Uterus (tissue), 2 donors: ENCODE measurements at regions not wholly inside any gene's neighbourhood (a gene's known extent, or its start where the extent isn't known, plus 50 kb on each side); places are given as distances from the start of the nearest gene placed in this dataset.

ENCODE experiments used
- POLR2A ChIP-seq, 2 donors: fragments of 450-650 bp; IDR thresholded peaks; one replicate each; pipeline ENCODE4 v1.6.1; 2016; ENCODE audit warnings: antibody characterized with exemption in 2 of 2, mild to moderate bottlenecking in 1 of 2, moderate library complexity in 1 of 2
- TF ChIP-seq, protein P1 (sequence below), 4 experiments: fragments of 200-600 bp in 2 of 4; fragments of 450-650 bp in 2 of 4; sonication (generic) in 2 of 4; IDR thresholded peaks; one replicate each; pipeline ENCODE4 v1.5.1; 2016 to 2019; ENCODE audit warnings: antibody characterized with exemption in 4 of 4, mild to moderate bottlenecking in 2 of 4, moderate library complexity in 1 of 4

DNA sequence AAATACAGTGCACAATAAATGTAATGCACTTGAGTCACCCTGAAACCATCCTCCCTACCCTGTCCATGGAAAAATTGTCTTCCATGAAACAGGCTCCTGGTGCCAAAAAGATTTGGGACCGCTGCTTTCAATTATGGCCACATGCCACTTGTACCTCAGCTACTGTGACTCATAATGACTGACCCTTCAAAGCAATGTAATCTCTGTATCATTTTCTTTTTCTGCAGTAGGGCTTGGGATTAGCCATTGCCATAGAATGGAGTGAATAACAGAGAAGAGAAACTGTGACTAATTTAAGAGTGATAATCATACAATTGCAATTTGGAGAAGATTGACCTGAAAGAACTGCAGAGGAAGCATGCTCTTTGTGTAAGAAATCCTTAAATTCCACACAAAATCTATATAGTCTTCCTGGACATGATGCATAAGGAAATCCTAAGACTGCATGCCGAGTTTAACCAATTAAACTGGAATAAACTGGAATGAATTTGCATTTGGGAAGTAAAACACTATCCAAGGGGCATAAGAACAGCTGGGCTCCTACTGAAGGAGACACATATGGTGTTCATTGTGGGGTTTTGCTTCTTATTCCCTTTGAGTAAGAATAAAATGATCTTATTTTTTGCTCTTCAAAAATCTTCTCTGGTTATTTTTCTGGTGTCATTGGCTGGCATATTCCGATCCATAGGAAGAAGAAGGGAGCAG is 59.5 kb upstream of the SLC7A1 start:
- no peak for TF ChIP-seq POLR2A (IDR thresholded peaks at IDR 0.05)
- TF ChIP-seq, protein P1, sequence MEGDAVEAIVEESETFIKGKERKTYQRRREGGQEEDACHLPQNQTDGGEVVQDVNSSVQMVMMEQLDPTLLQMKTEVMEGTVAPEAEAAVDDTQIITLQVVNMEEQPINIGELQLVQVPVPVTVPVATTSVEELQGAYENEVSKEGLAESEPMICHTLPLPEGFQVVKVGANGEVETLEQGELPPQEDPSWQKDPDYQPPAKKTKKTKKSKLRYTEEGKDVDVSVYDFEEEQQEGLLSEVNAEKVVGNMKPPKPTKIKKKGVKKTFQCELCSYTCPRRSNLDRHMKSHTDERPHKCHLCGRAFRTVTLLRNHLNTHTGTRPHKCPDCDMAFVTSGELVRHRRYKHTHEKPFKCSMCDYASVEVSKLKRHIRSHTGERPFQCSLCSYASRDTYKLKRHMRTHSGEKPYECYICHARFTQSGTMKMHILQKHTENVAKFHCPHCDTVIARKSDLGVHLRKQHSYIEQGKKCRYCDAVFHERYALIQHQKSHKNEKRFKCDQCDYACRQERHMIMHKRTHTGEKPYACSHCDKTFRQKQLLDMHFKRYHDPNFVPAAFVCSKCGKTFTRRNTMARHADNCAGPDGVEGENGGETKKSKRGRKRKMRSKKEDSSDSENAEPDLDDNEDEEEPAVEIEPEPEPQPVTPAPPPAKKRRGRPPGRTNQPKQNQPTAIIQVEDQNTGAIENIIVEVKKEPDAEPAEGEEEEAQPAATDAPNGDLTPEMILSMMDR (IDR thresholded peaks at IDR 0.05): no peak
